Right lobe of liver (tissue), 4 donors: ENCODE measurements at regions not wholly inside any gene's neighbourhood (a gene's known extent, or its start where the extent isn't known, plus 50 kb on each side); places are given as distances from the start of the nearest gene placed in this dataset.

Experiments
- CTCF ChIP-seq, 4 donors: fragments of 200-600 bp in 3 of 4; fragments of 450-650 bp in 1 of 4; IDR thresholded peaks; one replicate each; pipeline versions ENCODE4 v1.5.1 to v1.8.0; 2016 to 2022; ENCODE audit warnings: antibody characterized with exemption in 4 of 4, mild to moderate bottlenecking in 2 of 4
- POLR2A ChIP-seq: fragments of 450-650 bp; IDR thresholded peaks from one replicate; pipeline ENCODE4 v1.6.1; 2017; ENCODE audit warnings: antibody characterized with exemption, mild to moderate bottlenecking
- donor health status: DM: no; HTN: no; CAD: no.
- donor health status: DM: no; HTN: no; CAD: no.
- donor health status: DM: no; HTN: yes; CAD: no.

DNA sequence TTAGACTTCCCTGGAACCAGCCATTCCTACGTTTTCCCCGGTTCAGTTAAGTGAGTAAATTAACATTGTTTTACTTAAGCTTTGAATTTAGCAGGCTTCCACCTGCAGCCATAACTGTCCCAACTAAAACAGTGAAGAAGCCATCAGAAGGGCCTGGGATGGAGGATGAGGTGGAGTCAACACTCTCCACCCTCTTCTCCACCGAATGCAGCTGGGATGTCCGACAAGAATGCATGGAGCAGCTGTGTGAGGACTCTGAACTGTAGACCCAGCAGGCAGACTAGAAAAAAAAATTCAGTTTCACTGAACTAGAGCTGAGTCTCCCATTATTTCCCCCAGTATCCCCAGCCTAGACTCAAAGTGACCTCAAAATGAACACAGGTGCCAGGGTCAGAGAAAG lies 114.8 kb downstream of the C16orf95 start:
- TF ChIP-seq CTCF (IDR thresholded peaks at IDR 0.05) (no peak), POLR2A (no peak)
